Pancreas (tissue), 10 donors: ENCODE measurements at regions not wholly inside any gene's neighbourhood (a gene's known extent, or its start where the extent isn't known, plus 50 kb on each side); places are given as distances from the start of the nearest gene placed in this dataset.

Experiments used
- ATAC-seq, 4 donors: fragments of 200-7000 bp; cut with Tn5 transposase; one replicate each; pipeline versions ENCODE4 v1.8.0 to v1.9.1; 2020; ENCODE audit warnings: mild to moderate bottlenecking in 4 of 4, moderate library complexity in 4 of 4
- DNase-seq, 6 donors: peaks; one replicate each; pipeline ENCODE4 v3.0.0-alpha.2; 2020
- FAIRE-seq: peaks from 2 replicates; lab custom pipeline; 2012; peaks lifted over from hg19 to GRCh38; lab: Jason Lieb, UNC
- H3K27ac ChIP-seq, 4 donors: fragments of 200-600 bp; sonication (generic); 1 replicate in 3 of 4; 2 replicates in 1 of 4; pipeline versions ENCODE4 v1.5.0 to v1.8.0; 2020
- H3K27me3 ChIP-seq, 4 donors: fragments of 200-600 bp; one replicate each; pipeline ENCODE4 v1.8.0; 2021
- H3K36me3 ChIP-seq, 3 donors: fragments of 200-600 bp; sonication (generic) in 1 of 3; one replicate each; pipeline versions ENCODE4 v1.5.0 to v1.8.0; 2020 to 2021
- H3K4me1 ChIP-seq, 3 donors: fragments of 200-600 bp; one replicate each; pipeline ENCODE4 v1.8.0; 2021
- H3K4me3 ChIP-seq, 4 donors: fragments of 200-600 bp; sonication (generic) in 2 of 4; one replicate each; pipeline versions ENCODE4 v1.5.0 to v1.8.0; 2020 to 2021
- H3K9me3 ChIP-seq, 4 donors: fragments of 200-600 bp; one replicate each; pipeline ENCODE4 v1.8.0; 2021
- CTCF ChIP-seq, 4 donors: fragments of 200-600 bp; sonication (generic) in 3 of 4; IDR thresholded peaks; one replicate each; pipeline versions ENCODE4 v1.5.0 to v1.8.0; 2021; ENCODE audit warnings: antibody characterized with exemption in 4 of 4
- WGBS, 2 donors: extraction: QIAGEN DNeasy Blood & Tissue Kit; methylation state at CpG; one replicate each; pipeline ENCODE4 v1.1.7; 2013; 5-methylcytosine and 5-hydroxymethylcytosine counted together
- intact Hi-C, 3 donors: fragments of 100-400 bp; cut with DNase I; formaldehyde crosslinking; loops; one replicate each; pipeline versions ENCODE4 v1.11.1 to v1.14.2; 2022
- donor health status: healthy with polysubstance abuse.
- donor health status: DM: no; HTN: no; CAD: no; lungs with moderate emphysema.
- donor health status: DM: no; HTN: no; CAD: no.
- donor health status: control.
- donor health status: control.
- donor health status: Bipolar disorder and iron deficiency.
- donor health status: DM: yes; HTN: yes; CAD: no.
- donor health status: DM: no; HTN: no; CAD: no.
- donor health status: DM: no; HTN: no; CAD: no.
- donor health status: DM: yes; HTN: yes; CAD: no.

DNA sequence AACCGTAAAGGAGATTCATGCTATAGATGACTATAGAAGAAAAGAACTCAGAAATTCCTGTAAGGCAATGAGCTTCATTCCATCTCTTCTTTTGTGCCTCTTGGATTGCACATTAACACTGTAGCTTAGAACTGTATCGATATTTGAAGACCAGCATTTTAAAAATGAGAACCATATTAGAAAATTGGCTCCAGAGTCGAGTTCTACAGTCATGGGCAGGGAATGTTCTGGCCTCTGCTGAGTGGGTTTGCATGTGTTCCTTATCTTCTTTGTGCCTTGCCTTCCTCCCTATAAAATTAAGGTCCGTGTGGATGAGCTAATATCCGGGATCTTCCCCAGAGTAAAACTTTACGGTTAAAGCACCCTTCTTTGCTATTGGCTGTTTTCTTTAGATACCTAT lies 77.4 kb upstream of the PLCL2 start:
- intact Hi-C loops = no loop called here
- no peaks in the 10 kb centered on the region for H3K9me3 ChIP-seq
- no peak overlapping the region for H3K4me3 ChIP-seq
- FAIRE-seq = no peak
- H3K27ac ChIP-seq = no peak overlapping the region
- H3K36me3 ChIP-seq = no peaks in the 10 kb centered on the region
- WGBS, 2 donors = 72 to 82% methylated on average over 6 of the region's 6 CpGs
- no peak for TF ChIP-seq CTCF (IDR thresholded peaks at IDR 0.05)
- H3K27me3 ChIP-seq = no peaks in the 10 kb centered on the region
- DNase-seq = no peak
- no peaks in the 10 kb centered on the region for H3K4me1 ChIP-seq
- no peak for ATAC-seq

DNA sequence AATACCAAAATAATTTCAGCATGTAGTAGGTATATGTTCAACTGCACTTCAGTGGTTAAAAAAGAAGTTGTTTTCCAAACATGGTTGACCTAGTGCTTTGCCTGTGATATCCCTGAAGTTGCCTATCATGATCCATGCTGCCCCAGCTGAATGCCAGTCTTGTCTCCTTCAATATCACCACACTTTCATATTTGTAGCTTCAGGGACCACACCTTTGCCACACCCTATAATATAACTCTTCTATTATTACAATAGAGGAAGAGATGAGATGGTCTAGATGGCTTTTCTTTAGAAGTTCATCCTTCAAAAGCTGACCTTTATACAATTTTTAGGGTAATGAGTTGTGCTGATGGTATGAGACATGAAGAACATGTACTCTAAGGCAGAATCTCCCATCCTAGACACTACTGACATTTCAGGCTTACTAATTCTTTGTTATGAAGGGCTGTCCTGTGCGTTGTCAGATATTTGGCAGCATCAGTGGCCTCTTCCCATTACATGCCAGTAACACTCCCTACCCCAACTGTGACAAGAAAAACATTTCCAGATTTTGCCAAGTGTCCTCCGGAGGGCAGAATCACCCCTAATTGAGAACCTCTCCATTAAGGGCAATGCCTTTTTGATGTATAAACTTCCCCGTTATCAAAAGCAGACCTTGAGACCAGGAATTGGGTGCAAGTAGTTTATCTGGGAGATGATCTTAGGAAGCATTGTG lies 76.2 kb upstream of the PLCL2 start:
- DNase-seq (no peak), ATAC-seq (no peak), FAIRE-seq (no peak)
- H3K27ac ChIP-seq = no peak overlapping the region
- no peaks in the 10 kb centered on the region for H3K9me3 ChIP-seq
- 55 to 56% methylated on average over 3 of the region's 3 CpGs for WGBS, 2 donors
- intact Hi-C loops = no loop called here
- H3K36me3 ChIP-seq = no peaks in the 10 kb centered on the region
- no peak for TF ChIP-seq CTCF (IDR thresholded peaks at IDR 0.05)
- H3K4me1 ChIP-seq = no peaks in the 10 kb centered on the region
- no peak overlapping the region for H3K4me3 ChIP-seq
- H3K27me3 ChIP-seq = no peaks in the 10 kb centered on the region

GRCh38 chr3:16809482-16809881 lies 75.3 kb upstream of the PLCL2 start:
- FAIRE-seq (no peak), DNase-seq (no peak), ATAC-seq (no peak)
- intact Hi-C loops = no loop called here
- no peak overlapping the region for H3K4me3 ChIP-seq
- H3K27me3 ChIP-seq = no peaks in the 10 kb centered on the region
- H3K27ac ChIP-seq = no peak overlapping the region
- H3K4me1 ChIP-seq = no peaks in the 10 kb centered on the region
- H3K36me3 ChIP-seq = no peaks in the 10 kb centered on the region
- TF ChIP-seq CTCF (IDR thresholded peaks at IDR 0.05) = no peak
- no peaks in the 10 kb centered on the region for H3K9me3 ChIP-seq
- WGBS, 2 donors = 77 to 82% methylated on average over 4 of the region's 4 CpGs

DNA sequence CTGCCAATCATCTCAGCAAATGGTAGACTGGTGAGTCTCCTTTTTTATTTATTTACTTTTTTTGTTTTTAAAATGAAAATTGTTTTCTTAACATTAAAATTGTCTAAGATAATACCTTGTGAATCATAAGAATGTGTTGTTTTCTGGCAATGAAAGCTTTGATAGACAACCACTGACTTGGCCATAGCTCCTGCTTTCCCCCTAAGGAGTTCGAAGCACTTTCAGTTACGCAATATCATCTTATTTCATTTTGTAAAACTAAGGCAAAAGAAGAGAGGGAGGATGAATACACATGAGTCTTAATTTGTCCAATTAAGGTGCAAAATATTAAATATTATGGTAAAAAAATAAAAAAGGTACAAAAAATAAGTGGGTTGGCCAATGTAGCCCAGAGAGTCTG lies 74.8 kb upstream of the PLCL2 start:
- intact Hi-C loops = no loop called here
- 88 to 100% methylated on average over 2 of the region's 2 CpGs for WGBS, 2 donors

More for the DNA sequence above, 74.8 kb upstream of the PLCL2 start:
- Histone ChIP-seq H3K27me3 (no peaks in the 10 kb centered on the region), H3K4me1 (no peaks in the 10 kb centered on the region), H3K36me3 (no peaks in the 10 kb centered on the region), H3K27ac (no peak overlapping the region), H3K9me3 (no peaks in the 10 kb centered on the region), H3K4me3 (no peak overlapping the region)
- DNase-seq (no peak), ATAC-seq (no peak), FAIRE-seq (no peak)
- TF ChIP-seq CTCF (IDR thresholded peaks at IDR 0.05) = no peak
